HG03159 (cell line): ENCODE measurements at regions not wholly inside any gene's neighbourhood (a gene's known extent, or its start where the extent isn't known, plus 50 kb on each side); places are given as distances from the start of the nearest gene placed in this dataset.
"Not testable (repeated sequence)": the region's sequence is repeated elsewhere in the genome, so short reads cannot be mapped to it uniquely, and the experiment has no call there.

Experiments used
- ATAC-seq: cut with Tn5 transposase; IDR thresholded peaks from one replicate; pipeline ENCODE4 v1.9.1; 2021; ENCODE audit warnings: mild to moderate bottlenecking, moderate library complexity; ENCODE audit not compliant: unreplicated experiment

DNA sequence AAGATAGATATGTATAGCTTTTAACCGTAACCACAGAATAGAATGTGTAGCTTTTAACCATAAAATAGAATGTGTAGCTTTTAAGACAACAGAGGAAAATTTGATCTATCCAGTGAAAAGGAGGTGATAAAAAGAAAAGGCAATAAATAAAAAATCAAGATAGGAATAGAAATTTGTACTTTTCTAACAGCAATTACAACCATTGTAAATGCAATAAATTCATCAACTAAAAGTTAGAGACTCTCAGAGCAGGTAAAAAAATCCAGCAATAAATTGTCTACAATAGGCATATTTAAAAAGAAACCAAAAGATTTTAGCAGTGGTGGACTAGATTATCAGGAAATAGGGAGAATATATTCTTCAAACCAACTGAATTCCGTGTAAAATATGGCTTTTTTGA lies 63.8 kb upstream of the ABHD2 start:
- no peak for ATAC-seq

DNA sequence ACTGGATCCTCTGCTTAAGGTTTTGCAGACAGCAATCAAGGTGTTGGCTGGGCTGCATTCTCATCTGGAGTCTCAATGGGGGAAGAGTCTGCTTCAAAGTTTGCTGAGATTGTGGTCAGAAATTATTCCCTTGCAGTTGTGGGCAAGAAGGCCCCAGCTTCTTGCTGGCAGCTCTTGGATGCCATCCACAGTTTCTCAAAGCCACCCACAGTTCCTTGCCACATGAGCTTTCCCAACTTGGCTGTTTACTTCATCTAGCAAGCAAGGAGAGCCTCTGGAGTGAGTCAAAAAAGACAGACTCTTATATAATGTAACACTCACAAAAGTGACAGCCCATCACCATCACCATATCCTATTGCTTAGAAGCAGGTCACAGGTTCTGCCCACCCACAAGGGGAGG lies 62.1 kb upstream of the ABHD2 start:
- no peak for ATAC-seq

DNA sequence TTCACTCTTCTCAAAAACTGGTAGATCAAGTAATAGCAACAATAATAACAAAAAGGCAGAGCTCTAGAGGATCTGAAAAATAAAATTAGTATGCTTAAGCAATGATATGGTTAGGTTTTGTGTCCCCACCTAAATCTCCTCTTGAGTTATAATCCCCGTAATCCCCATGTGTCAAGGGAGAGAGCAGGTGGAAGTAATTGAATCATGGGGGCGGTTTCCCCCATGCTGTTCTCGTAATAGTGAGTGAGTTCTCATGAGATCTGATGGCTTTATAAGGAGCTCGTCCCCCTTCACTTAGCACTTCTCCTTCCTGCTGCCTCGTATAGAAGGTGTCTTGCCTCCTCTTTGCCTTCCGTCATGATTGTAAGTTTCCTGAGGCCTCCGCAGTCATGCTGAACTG lies 60.2 kb upstream of the ABHD2 start:
- no peak for ATAC-seq

DNA sequence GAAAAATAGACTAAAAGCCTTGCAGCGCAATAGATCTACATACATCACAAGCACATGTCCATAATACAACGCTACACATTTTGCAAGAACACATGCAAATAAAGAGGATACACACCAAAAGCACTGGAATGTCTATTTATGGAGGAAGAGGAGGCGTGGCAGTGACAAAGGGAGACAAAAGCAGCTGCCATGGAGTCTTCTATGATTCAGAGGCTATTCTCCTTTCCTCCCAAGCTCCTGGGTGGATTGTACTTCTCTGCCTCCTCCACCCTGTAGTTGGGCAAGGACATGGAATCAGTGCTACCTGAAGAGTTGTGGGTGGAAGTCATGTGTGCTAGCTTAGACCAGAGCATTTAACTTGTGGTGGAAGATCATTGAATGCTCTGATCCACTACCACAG lies 57.9 kb upstream of the ABHD2 start:
- no peak for ATAC-seq

DNA sequence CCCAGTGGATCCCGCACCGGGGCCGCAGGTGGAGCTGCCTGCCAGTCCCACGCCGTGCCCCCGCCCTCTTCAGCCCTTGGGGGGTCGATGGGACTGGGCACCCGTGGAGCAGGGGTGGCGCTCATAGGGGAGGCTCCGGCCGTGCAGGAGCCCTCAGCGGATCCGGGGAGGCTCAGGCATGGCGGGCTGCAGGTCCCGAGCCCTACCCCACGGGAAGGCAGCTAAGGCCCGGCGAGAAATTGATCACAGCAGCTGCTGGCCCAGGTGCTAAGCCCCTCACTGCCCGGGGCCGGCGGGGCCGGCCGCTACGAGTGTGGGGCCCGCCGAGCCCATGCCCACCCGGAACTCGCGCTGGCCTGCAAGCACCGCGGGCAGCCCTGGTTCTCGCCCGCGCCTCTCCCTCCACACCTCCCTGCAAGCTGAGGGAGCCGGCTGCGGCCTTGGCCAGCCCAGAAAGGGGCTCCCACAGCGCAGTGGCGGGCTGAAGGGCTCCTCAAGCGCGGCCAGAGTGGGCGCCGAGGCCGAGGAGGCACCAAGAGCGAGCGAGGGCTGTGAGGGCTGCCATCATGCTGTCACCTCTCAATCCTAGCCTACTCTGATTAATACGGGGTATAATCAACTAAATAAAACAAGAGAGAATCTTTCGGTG lies 56.5 kb upstream of the ABHD2 start:
- ATAC-seq = not testable (repeated sequence)

DNA sequence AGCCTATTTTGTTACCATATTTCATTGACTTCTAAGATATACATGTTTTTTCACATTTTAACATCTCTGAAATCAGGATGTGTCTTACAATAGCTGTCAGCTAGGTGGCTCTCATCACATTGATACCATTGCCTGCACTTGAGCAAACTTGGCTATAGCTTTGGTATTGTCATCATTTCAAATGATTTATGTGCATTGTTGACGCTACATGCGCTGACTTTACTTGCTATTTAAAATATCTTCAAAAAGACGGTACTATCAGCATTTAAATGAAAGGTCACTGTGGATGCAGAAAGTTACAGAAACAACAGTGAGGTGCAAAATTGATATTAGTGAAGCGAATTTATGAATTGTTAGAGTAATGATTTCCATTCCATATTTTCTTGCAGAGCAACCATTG lies 54.0 kb upstream of the ABHD2 start:
- ATAC-seq = no peak

DNA sequence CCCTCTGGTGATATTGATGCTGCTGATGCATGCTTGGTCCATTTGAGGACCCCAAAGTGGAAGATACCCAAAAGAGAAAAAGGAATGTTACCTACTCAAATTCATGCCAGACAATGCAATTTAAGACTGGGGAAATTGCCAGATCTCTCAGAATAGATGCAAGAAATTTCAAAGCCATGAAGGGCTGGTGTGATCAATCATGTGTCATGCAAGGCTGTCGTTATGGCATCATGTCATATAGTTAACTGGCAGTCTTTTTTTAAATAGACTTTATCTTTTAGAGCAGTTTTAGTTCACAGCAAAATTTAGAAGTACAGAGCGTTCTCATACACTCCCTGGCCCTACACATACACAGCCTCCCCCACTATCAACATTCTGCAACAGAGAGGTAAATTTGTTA lies 53.1 kb upstream of the ABHD2 start:
- no peak for ATAC-seq

DNA sequence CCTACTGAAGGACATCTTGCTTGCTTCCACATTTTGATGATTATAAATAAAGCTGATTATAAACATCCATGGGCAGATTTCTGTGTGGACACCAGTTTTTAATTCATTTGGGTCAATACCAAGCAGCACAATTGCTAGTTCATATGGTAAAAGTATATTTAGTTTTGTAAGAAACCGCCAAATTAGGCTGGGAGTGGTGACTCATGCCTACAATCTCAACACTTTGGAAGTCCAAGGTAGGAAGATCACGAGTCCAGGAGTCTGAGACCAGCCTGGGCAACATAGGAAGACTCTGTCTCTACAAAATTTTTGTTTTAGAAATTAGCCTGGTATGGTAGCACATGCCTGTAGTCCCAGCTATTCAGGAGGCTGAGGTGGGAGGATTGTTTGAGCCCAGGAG lies 52.6 kb upstream of the ABHD2 start:
- no peak for ATAC-seq

DNA sequence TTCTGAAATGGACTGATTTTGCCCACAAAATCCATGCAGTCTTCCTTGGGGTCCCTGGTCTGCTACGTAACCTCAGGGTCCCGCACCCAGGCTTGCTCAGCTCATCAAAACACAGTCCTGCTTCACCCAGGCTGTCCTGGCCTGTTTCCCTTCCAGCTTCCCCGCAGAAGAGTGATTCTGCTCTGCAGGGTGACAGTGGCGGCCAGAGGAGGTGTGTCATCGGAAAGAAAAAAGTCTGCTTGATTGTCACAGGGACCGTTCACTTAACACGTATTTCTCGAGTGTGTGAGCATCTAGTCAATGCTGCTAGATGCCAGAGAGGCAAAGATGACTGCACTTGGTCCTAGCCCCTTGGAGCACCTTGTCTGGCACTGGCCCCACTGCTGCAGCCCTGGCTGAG lies 50.1 kb upstream of the ABHD2 start:
- ATAC-seq = no peak
